Muscle of back (tissue), 3 donors: ENCODE measurements at regions not wholly inside any gene's neighbourhood (a gene's known extent, or its start where the extent isn't known, plus 50 kb on each side); places are given as distances from the start of the nearest gene placed in this dataset.

Experiments used
- DNase-seq, 3 donors: peaks; one replicate each; pipeline versions ENCODE4 v3.0.0 to v3.0.0-alpha.2; 2013

- DNase-seq: peak in 1 of 3 donors; percentile 58
These were observed 257.4 kb upstream of the NOVA1 start for GRCh38 chr14:26855077-26855753.

- peak in 2 of 3 donors; percentile 39 to 70 for DNase-seq
These were observed 259.2 kb upstream of the NOVA1 start for GRCh38 chr14:26856876-26857518.

GRCh38 chr14:26859483-26859882 lies 261.6 kb upstream of the NOVA1 start:
- DNase-seq: no peak

GRCh38 chr14:26860111-26860510 lies 262.3 kb upstream of the NOVA1 start:
- no peak for DNase-seq

- no peak for DNase-seq
These were observed 265.9 kb upstream of the NOVA1 start for GRCh38 chr14:26863736-26864135.

- DNase-seq: peak in 1 of 3 donors; percentile 5
These were observed 268.9 kb upstream of the NOVA1 start for GRCh38 chr14:26866721-26867120.

- peak in 1 of 3 donors; percentile 22 for DNase-seq
These were observed 269.4 kb upstream of the NOVA1 start for GRCh38 chr14:26867171-26867757.

GRCh38 chr14:26870096-26870495 lies 272.3 kb upstream of the NOVA1 start:
- no peak for DNase-seq

GRCh38 chr14:26870722-26871617 lies 273.1 kb upstream of the NOVA1 start:
- DNase-seq: peak in 1 of 3 donors; percentile 41

- DNase-seq: peak in 1 of 3 donors; percentile 68
These were observed 274.9 kb upstream of the NOVA1 start for GRCh38 chr14:26872515-26873361.

- DNase-seq: peak in 1 of 3 donors; percentile 4
These were observed 275.6 kb upstream of the NOVA1 start for GRCh38 chr14:26873362-26873960.

- no peak for DNase-seq
These were observed 290.0 kb upstream of the NOVA1 start for GRCh38 chr14:26887847-26888246.

- no peak for DNase-seq
These were observed 290.8 kb upstream of the NOVA1 start for GRCh38 chr14:26888592-26888991.

GRCh38 chr14:26896447-26896846 lies 298.6 kb upstream of the NOVA1 start:
- no peak for DNase-seq

- no peak for DNase-seq
These were observed 299.4 kb upstream of the NOVA1 start for GRCh38 chr14:26897196-26897595.

GRCh38 chr14:26905229-26905628 lies 307.4 kb upstream of the NOVA1 start:
- DNase-seq: peak in 1 of 3 donors; percentile 38

- DNase-seq: peak in 2 of 3 donors; percentile 15 to 40
These were observed 316.0 kb upstream of the NOVA1 start for GRCh38 chr14:26913786-26914185.

- DNase-seq: peak; percentile 43 to 75 (median 55)
These were observed 319.3 kb upstream of the NOVA1 start for GRCh38 chr14:26917086-26917485.

GRCh38 chr14:26925876-26926584 lies 328.2 kb upstream of the NOVA1 start:
- DNase-seq: no peak

GRCh38 chr14:26926585-26926984 lies 328.8 kb upstream of the NOVA1 start:
- DNase-seq: no peak
